Kasumi-1 (cell line): ENCODE measurements at regions not wholly inside any gene's neighbourhood (a gene's known extent, or its start where the extent isn't known, plus 50 kb on each side); places are given as distances from the start of the nearest gene placed in this dataset.

Experiments
- DNase-seq, 2 experiments: peaks; one replicate each; lab custom pipeline; 2025; lab: John Stamatoyannopoulos, UW

- DNase-seq: no peak
These were observed 241.4 kb upstream of the PGRMC2 start for GRCh38 chr4:128528793-128529553.

DNA sequence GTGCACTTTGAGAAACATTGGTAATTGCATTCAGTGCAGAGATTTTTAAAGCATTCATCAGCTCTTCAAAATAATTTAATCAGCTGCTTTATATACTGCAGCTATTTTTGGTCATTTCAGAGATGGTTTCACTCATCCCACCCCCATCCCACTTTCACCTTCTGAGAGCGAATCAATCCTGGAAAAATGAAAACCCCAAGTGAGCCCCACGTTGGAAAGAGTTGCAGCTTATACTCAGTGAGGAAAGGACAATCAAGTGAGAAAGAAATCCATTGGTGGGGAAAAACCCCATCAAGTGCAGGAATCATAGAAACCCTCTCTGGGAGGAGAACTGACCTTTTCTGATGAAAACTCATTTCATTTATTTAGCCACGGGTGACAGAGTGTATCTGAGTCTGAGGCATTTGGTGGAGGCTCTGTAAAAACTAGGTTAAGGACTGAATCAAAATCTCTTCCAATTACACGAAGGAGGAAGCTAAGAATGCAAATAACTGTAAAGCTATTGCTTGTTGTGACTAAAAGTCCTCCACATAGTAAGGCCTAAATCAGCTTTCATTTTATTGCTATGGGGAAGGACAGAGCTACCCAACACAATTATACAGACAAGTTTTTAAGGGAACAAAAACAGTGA is 240.4 kb upstream of the PGRMC2 start:
- DNase-seq: no peak

DNA sequence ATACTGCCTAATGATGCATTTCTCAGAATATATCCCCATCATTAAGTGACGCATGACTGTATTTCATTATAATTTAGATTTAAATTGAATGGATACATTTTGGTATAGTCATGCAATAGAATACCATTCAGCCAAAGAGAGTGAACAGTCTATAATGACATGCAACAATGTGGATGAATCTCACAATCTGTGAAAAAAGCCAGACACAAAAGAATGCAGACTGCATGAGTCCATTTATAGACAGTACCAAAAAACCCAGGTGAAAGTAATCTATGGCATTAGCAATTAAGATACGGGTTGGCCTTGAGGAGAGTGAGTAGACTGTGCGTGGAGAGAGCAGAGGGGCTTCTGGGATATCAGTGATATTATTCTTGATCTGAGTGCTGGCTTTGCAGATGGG is 239.7 kb upstream of the PGRMC2 start:
- DNase-seq: no peak

GRCh38 chr4:128525992-128526630 is 238.5 kb upstream of the PGRMC2 start:
- no peak for DNase-seq

DNA sequence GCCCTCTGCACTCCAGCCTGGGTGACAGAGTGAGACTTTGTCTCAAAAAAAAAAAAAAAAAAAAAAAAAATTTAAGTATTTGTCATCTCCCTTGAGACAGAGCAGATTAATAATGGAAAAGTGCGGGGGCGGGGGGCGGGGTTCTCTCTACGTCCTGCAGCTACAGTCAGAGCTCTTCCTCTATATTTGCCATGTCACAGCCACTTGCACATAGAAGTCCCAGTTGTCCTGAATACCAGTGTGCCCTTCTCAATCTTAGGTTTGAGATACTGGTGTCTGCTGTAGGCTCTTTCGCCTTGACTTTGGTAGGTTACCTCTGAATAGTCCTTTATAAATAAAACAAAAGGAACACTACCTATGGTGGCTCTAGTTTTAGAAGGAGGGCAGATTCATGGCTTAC is 237.8 kb upstream of the PGRMC2 start:
- no peak for DNase-seq

DNA sequence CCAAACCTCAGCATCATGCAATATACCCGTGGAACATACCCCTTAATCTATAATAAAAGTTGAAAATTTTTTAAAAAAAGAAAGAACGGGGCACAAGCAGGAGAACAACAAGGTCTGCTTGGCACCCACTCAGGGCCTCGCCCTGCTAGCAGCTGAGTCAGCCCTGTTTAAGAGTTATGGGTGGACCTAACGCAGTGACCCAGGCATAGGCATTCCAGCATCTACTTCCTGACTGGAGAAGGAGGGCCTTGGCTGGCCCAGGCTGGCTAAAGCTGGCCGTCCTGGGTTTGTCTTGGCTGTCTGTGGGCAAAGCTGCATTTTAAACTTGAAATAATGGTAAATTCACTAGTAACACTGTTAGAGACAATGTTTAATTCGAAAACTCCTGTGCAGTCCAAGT is 236.7 kb upstream of the PGRMC2 start:
- DNase-seq: no peak

DNA sequence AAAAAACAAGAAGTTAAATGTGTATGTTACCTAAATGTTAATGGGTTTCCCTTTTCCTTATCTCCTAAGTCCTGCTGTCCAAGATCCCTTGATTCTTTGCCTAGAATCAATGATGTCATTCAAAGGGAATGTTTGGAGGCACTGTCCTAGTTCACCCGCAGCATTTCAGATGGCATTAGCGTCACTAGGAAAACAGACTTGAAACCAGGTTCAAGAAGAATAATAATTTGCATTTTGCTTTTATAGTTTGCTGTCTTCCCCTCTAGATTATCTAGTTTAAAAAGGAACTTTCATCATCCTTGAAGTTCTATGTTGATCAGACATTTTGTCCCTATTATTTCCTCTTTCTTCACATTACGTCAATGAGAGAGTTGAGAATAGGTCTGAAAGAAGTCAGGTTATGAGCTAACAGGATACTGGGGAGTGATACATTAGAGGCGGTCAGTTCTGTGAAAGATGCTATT is 234.1 kb upstream of the PGRMC2 start:
- no peak for DNase-seq

GRCh38 chr4:128521156-128521555 is 233.5 kb upstream of the PGRMC2 start:
- DNase-seq: no peak

DNA sequence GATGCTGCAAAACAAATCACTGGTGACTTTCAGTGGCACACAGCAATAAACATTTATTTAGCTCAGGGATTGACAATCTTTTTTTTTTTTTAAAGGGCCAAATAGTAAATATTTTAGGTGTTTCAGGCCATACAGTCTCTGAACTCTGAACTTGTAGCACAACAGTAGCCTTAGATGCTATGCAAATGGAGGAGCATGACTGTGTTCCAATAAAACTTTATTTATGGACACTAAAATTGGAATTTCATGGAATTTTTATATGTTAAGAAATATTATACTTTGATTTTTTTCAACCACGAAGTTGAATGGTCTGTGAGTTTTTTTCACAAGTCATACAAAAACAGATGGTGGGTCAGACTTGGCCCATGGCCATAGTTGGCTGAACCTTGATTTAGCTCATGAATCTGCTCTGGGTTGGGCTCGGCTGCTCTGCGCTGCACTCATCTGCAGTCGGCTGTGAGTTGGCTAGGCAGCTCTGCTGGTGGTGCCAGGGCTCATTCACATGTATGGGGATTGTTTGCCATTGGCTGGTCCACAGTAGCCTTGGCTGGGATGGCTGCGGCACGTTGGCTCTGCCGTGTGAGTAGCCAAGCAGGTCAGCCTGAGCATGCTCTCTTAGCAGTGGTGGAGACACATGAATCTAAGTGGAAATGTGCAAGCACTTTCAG is 231.7 kb upstream of the PGRMC2 start:
- no peak for DNase-seq

- DNase-seq: peak; percentile 63 to 69
These were observed 230.3 kb upstream of the PGRMC2 start for GRCh38 chr4:128517739-128518510.

DNA sequence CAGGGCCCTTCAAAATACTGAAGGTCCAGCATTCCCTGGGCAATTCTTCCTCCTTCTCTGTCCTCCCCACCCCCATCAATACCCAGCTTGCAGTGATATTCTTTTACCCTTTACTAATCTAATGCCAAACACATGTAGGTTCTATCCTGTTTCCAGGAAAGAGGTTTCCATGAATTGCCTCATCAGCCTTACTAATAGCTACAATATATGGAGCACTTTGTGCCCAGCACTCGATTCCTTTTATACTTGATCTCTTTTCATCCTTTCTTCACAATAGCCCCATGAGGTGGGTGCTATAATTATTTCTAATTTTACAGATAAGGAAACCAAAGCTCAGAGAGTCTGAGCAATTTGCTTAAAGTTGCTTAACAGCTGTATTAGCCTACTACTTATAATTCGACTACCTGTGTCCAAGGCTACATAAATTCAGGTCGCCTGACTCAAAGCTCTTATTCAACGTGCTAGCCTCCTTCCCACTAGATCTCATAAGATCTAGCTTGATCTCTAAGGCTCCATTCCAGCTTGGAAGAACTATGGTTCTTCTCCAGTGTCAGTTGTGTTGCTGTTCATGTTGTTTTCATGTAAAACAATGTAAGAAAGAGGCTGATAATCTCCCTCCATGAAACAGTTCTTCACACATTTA is 229.6 kb upstream of the PGRMC2 start:
- no peak for DNase-seq

DNA sequence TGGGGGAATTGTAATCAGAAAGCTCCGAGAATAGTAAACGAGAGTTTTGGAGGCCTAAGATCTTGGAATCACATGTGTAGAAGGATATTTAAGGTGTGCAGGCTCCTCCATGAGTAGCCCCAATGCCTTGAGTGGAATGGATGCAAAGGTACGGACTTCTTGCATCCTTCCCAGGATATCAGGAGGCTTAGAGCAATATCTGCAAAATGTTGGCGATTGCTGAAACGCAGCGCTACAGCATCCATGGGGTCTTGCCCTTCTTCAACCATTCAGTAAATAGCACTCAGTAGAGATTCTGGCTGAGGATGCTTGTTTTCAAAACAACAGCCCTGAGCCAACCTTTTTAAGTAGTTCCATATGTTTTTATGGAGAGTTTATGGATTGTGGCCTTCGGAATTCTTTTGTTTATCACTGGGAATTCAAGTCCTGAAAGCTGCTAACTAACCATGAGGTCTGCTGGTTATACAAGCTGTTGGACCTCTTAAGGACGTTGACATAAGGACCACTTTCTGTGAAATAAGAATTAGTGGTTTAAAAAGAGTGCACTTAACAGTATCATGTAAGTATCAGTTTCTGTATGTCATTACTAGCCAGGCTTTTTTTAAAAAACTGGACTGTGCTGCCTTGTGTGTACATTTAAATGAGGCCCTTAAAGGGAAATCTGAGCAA is 228.8 kb upstream of the PGRMC2 start:
- DNase-seq: no peak

DNA sequence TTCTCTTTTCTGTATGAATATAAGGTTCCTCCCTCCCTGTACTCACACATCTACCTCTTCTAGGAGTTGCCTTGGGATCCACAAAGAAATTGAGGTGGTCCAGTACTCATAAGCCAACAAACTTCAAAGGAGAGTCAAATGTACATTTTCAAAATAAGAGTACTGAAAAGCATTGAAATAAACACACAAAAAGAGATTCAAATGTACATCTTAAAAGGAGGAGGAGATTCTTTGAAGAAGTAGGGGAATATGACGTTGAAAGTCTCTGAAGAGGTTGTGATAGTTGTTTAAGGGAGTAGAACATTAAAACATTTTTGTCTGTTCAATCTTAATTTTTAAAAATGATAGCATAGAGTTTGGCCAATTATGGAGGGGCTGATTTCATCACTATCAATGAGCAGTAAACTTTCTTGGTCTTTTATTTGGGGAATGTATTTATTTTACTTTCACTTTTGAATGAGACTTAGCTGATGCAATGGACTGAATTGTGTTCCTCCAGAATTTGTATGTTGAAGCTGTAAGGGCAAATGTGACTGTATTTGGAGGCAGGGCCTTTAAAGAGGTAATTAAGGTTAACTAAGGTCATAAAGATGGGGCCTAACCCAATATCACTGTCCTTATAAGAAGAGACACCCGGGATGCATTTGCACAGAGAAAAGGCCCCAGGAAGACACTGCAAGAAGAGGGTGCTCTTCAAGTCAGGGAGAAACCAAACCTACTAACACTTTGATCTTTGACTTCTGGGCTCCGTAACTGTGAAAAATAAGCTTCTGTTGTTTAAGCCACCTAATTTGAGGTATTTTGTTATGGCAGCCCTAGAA is 226.3 kb upstream of the PGRMC2 start:
- DNase-seq: no peak

GRCh38 chr4:128512767-128513322 is 225.2 kb upstream of the PGRMC2 start:
- peak; percentile 81 to 87 for DNase-seq

- DNase-seq: no peak
These were observed 224.5 kb upstream of the PGRMC2 start for GRCh38 chr4:128512161-128512560.

DNA sequence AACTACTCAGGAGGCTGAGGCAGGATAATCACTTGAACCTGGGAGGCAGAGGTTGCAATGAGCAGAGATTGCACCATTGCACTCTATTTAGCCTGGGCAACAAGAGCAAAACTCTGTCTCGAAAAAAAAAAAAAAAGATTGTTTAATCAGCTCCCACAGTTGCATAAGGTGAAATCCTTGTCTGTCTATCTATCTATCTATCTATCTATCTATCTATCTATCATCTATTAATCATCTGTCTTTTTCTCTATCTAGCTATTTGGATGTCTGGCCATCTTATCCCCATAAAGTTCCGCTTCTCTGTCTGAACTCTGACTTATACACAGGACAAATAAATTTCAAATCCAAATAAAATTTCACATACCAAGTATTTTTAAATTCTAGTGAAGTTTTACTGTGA is 223.2 kb upstream of the PGRMC2 start:
- DNase-seq: no peak

DNA sequence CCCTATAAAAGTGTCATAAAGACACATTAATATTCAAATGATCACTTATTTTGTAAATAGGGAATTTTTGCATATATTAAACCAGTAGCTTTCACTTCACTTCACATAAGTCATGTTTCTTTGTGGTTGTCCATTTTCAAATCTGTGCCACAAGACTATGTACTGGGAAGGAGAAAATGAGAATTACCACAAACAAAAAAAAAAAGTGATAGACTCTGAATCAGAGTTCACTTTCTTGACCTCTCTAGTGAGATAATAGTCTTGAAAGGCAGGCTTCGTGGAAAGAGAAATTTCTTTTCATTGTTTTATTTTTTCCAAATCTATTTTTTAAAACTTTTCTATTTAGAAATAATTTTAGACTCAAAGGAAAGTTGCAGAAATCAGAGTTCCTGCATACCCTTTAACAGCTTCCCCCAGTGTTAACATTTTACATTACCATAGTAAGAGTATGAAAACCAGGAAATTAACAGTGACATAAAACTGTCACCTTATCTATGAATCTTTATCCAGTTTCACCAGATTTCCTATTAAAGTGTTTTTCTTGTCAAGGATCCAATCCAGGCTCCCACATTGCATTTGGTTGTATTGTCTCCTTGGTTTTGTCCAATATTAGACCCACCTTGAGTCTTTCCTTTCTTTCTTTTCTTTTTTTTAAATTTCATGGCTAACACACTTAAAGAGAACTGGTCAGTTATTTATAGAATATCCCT is 215.4 kb upstream of the PGRMC2 start:
- no peak for DNase-seq

GRCh38 chr4:128501239-128501638 is 213.6 kb upstream of the PGRMC2 start:
- no peak for DNase-seq
